ENCODE measurements at regions not wholly inside any gene's neighbourhood (a gene's known extent, or its start where the extent isn't known, plus 50 kb on each side); places are given as distances from the start of the nearest gene placed in this dataset.

GRCh38 chr7:94245500-94245899 lies 149.2 kb upstream of the COL1A2 start:
- TF ChIP-seq, protein P1, sequence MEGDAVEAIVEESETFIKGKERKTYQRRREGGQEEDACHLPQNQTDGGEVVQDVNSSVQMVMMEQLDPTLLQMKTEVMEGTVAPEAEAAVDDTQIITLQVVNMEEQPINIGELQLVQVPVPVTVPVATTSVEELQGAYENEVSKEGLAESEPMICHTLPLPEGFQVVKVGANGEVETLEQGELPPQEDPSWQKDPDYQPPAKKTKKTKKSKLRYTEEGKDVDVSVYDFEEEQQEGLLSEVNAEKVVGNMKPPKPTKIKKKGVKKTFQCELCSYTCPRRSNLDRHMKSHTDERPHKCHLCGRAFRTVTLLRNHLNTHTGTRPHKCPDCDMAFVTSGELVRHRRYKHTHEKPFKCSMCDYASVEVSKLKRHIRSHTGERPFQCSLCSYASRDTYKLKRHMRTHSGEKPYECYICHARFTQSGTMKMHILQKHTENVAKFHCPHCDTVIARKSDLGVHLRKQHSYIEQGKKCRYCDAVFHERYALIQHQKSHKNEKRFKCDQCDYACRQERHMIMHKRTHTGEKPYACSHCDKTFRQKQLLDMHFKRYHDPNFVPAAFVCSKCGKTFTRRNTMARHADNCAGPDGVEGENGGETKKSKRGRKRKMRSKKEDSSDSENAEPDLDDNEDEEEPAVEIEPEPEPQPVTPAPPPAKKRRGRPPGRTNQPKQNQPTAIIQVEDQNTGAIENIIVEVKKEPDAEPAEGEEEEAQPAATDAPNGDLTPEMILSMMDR (IDR thresholded peaks at IDR 0.05; ENCODE audit: unreplicated experiment), result no peak

GRCh38 chr7:94247970-94248369 lies 146.7 kb upstream of the COL1A2 start:
- Mint-ChIP-seq H3K27me3 (ENCODE audit: insufficient read depth, unreplicated experiment) (no peaks in the 10 kb centered on the region), H3K9me3 (ENCODE audit: unreplicated experiment) (no peaks in the 10 kb centered on the region), H3K4me1 (ENCODE audit: insufficient read depth, unreplicated experiment) (no peaks in the 10 kb centered on the region), H3K27ac (ENCODE audit: low read depth, unreplicated experiment) (no peak overlapping the region), H3K36me3 (ENCODE audit: insufficient read depth, unreplicated experiment) (no peaks in the 10 kb centered on the region), H3K4me3 (ENCODE audit: unreplicated experiment) (no peak overlapping the region)
- ChIA-PET CTCF (interaction anchor here (0.5 to 0.9 kb wide), 3 partner anchors 25 to 626 kb away, joined by 3 to 5 read pairs (median 3); no protein-coding TSS in a partner anchor), POLR2A (no interaction called here)
- BruUV-seq (replicated peaks), result no TSS peak
- DNase-seq (ENCODE audit: unreplicated experiment), result no peak
- intact Hi-C loops (cut with micrococcal nuclease), result no loop called here
- TF ChIP-seq, protein P1 (IDR thresholded peaks at IDR 0.05; ENCODE audit: unreplicated experiment), result no peak

More at GRCh38 chr7:94245500-94245899, 149.2 kb upstream of the COL1A2 start:
- H3K4me1 Mint-ChIP-seq (ENCODE audit: insufficient read depth, unreplicated experiment), result no peaks in the 10 kb centered on the region
- no TSS peak for BruUV-seq (replicated peaks)
- no peaks in the 10 kb centered on the region for H3K9me3 Mint-ChIP-seq (ENCODE audit: unreplicated experiment)
- DNase-seq (ENCODE audit: unreplicated experiment), result no peak
- CTCF ChIA-PET, result interaction anchor here (0.5 to 0.9 kb wide), 3 partner anchors 10 to 741 kb away, joined by 3 to 4 read pairs (median 3); no protein-coding TSS in a partner anchor
- no peaks in the 10 kb centered on the region for H3K27me3 Mint-ChIP-seq (ENCODE audit: insufficient read depth, unreplicated experiment)
- H3K27ac Mint-ChIP-seq (ENCODE audit: low read depth, unreplicated experiment), result no peak overlapping the region
- no peak overlapping the region for H3K4me3 Mint-ChIP-seq (ENCODE audit: unreplicated experiment)
- intact Hi-C loops (cut with micrococcal nuclease), result no loop called here
- POLR2A ChIA-PET, result no interaction called here
- no peaks in the 10 kb centered on the region for H3K36me3 Mint-ChIP-seq (ENCODE audit: insufficient read depth, unreplicated experiment)

- Mint-ChIP-seq H3K9me3 (ENCODE audit: unreplicated experiment) (peaks cover 4% of the 10 kb centered on the region), H3K4me3 (ENCODE audit: unreplicated experiment) (no peak overlapping the region), H3K36me3 (ENCODE audit: insufficient read depth, unreplicated experiment) (no peaks in the 10 kb centered on the region), H3K27me3 (ENCODE audit: insufficient read depth, unreplicated experiment) (no peaks in the 10 kb centered on the region), H3K4me1 (ENCODE audit: insufficient read depth, unreplicated experiment) (no peaks in the 10 kb centered on the region), H3K27ac (ENCODE audit: low read depth, unreplicated experiment) (no peak overlapping the region)
- intact Hi-C loops (cut with micrococcal nuclease), result no loop called here
- CTCF ChIA-PET, result interaction anchor here (0.6 kb wide), 2 partner anchors 59 to 236 kb away, joined by 3 to 6 read pairs; no protein-coding TSS in a partner anchor
- TF ChIP-seq, protein P1 (IDR thresholded peaks at IDR 0.05; ENCODE audit: unreplicated experiment), result no peak
- DNase-seq (ENCODE audit: unreplicated experiment), result no peak
- POLR2A ChIA-PET, result interaction anchor here (0.6 to 0.9 kb wide), 2 partner anchors 65 to 69 kb away, joined by 3 to 5 read pairs; no protein-coding TSS in a partner anchor
- no TSS peak for BruUV-seq (replicated peaks)
Observed at GRCh38 chr7:94249631-94250030, 145.1 kb upstream of the COL1A2 start.

- POLR2A ChIA-PET, result no interaction called here
- Mint-ChIP-seq H3K4me3 (ENCODE audit: unreplicated experiment) (no peak overlapping the region), H3K4me1 (ENCODE audit: insufficient read depth, unreplicated experiment) (no peaks in the 10 kb centered on the region), H3K27me3 (ENCODE audit: insufficient read depth, unreplicated experiment) (no peaks in the 10 kb centered on the region), H3K9me3 (ENCODE audit: unreplicated experiment) (peaks cover 6% of the 10 kb centered on the region), H3K36me3 (ENCODE audit: insufficient read depth, unreplicated experiment) (no peaks in the 10 kb centered on the region), H3K27ac (ENCODE audit: low read depth, unreplicated experiment) (no peak overlapping the region)
- DNase-seq (ENCODE audit: unreplicated experiment), result peak; percentile 8
- CTCF ChIA-PET, result interaction anchor here (0.8 kb wide), 1 partner anchor 163 kb away, joined by 4 read pairs; no protein-coding TSS in a partner anchor
- BruUV-seq (replicated peaks), result no TSS peak
- intact Hi-C loops (cut with micrococcal nuclease), result no loop called here
- TF ChIP-seq, protein P1 (IDR thresholded peaks at IDR 0.05; ENCODE audit: unreplicated experiment), result no peak
Observed at GRCh38 chr7:94250124-94250523, 144.6 kb upstream of the COL1A2 start.
